ENCODE measurements at regions not wholly inside any gene's neighbourhood (a gene's known extent, or its start where the extent isn't known, plus 50 kb on each side); places are given as distances from the start of the nearest gene placed in this dataset.

DNA sequence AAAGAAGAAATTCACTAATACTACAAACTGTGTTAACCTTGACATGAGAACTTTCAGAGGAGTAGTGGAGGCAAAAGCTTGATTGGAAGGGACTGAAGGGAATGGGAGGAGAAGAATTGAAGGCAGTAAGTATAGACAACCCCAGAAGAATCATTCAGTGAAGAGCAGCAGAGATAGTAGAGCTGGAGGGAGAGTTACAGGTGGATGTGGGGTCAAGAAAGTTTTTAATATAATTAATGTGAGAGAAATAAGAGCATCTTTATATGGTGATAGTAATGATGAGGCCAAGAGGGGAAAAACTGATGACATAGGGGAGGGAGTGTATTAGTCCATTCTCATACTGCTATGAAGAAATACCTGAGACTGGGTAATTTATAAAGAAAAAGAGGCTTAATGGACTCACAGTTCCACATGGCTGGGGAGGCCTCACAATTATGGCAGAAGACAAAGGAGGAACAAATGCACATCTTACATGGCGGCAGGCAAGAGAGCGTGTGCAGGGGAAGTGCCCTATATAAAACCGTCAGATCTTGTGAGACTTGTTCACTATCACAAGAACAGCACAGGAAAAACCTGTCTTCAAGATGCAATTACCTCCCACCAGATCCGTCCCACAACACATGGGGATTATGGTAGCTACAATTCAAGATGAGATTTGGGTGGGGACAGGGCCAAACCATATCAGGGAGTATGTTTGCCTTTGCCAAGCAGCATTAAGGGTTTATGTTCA, 88.3 kb upstream of the PIK3CG start:
- H3K4me3 ChIP-seq (ENCODE audit: insufficient read length, low read depth), result no peak overlapping the region
- no peaks in the 10 kb centered on the region for H3K27me3 ChIP-seq (ENCODE audit: insufficient read depth, insufficient read length)
- H3K9me3 ChIP-seq (ENCODE audit: insufficient read depth, low read length), result no peaks in the 10 kb centered on the region
- no peaks in the 10 kb centered on the region for H3K36me3 ChIP-seq (ENCODE audit: insufficient read depth, insufficient read length, low read length)
- no peak for DNase-seq (ENCODE audit: low read depth, low spot score)
- no peaks in the 10 kb centered on the region for H3K4me1 ChIP-seq (ENCODE audit: insufficient read depth, insufficient read length)
- TF ChIP-seq SUZ12 (IDR thresholded peaks at IDR 0.05; ENCODE audit: extremely low read depth, insufficient read depth, insufficient read length) (no peak), ZNF274 (IDR thresholded peaks at IDR 0.05; ENCODE audit: low read depth, low read length) (no peak), YY1 (IDR thresholded peaks at IDR 0.05; ENCODE audit: insufficient read depth, insufficient read length) (no peak)
- H3K9ac ChIP-seq (ENCODE audit: insufficient read length, low read depth), result no peak overlapping the region

DNA sequence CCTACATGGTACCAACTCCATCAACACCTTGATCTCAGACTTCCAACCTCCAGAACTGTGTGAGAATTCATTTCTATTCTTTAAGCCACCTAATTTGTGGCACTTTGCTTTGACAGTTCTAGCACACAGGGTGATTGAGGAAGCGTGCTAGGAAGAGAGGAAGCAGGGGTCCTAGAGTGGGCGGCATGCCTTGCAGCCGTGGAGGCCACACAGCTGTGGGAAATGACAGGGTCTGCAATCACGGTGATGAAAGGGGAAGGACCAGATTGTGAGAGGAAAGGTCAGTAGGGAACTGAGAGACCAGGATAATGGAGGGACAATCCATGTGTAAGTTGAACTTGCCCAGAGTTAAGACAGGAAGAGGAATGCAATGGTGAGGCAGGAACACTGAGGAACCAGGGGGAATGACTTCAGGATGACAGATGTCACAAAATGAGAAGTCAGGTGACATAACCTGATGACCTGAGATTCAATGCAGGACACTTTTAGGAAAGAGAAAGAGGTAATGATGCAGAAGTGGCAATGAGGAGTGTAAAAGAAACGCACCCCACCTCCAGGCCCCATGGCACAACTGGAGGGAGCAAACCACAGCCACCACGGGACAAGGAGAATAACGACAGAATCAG, 87.3 kb upstream of the PIK3CG start:
- Histone ChIP-seq H3K36me3 (ENCODE audit: insufficient read depth, insufficient read length, low read length) (no peaks in the 10 kb centered on the region), H3K4me3 (ENCODE audit: insufficient read length, low read depth) (no peak overlapping the region), H3K27me3 (ENCODE audit: insufficient read depth, insufficient read length) (no peaks in the 10 kb centered on the region), H3K9ac (ENCODE audit: insufficient read length, low read depth) (no peak overlapping the region), H3K4me1 (ENCODE audit: insufficient read depth, insufficient read length) (no peaks in the 10 kb centered on the region), H3K9me3 (ENCODE audit: insufficient read depth, low read length) (no peaks in the 10 kb centered on the region)
- DNase-seq (ENCODE audit: low read depth, low spot score), result no peak
- TF ChIP-seq ZNF274 (IDR thresholded peaks at IDR 0.05; ENCODE audit: low read depth, low read length), result no peak
- no peak for TF ChIP-seq YY1 (IDR thresholded peaks at IDR 0.05; ENCODE audit: insufficient read depth, insufficient read length)
- no peak for TF ChIP-seq SUZ12 (IDR thresholded peaks at IDR 0.05; ENCODE audit: extremely low read depth, insufficient read depth, insufficient read length)

DNA sequence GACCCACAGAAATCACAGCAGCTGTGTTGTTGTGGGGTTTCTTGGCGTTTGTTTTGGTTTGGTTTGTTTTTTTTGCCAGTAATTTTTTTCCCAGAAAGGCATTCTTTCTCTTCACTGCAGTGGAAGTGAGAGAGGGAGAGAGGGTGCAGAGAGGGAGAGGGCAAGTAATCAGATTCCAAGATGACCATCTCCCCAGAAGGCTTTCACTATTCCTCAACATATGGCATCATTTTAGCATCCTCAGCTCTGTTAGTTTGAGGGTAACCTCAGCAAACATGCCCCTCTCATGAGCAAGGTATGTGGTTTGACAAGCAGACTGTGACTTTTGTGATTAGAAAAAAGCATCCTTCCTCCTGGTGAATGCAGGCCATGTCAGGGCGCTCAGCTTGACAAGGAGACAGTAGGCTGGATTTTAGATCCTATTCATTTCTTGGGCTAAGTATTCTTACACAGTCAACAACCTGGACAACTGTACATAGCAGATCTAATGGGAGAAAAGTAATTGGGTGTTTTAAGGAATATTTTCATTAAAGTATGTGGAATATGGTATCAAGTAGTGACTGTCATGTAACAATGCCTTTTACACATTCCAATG, 86.3 kb upstream of the PIK3CG start:
- Histone ChIP-seq H3K4me1 (ENCODE audit: insufficient read depth, insufficient read length) (no peaks in the 10 kb centered on the region), H3K9ac (ENCODE audit: insufficient read length, low read depth) (no peak overlapping the region), H3K9me3 (ENCODE audit: insufficient read depth, low read length) (no peaks in the 10 kb centered on the region), H3K27me3 (ENCODE audit: insufficient read depth, insufficient read length) (no peaks in the 10 kb centered on the region), H3K4me3 (ENCODE audit: insufficient read length, low read depth) (no peak overlapping the region), H3K36me3 (ENCODE audit: insufficient read depth, insufficient read length, low read length) (no peaks in the 10 kb centered on the region)
- TF ChIP-seq SUZ12 (IDR thresholded peaks at IDR 0.05; ENCODE audit: extremely low read depth, insufficient read depth, insufficient read length), result no peak
- TF ChIP-seq YY1 (IDR thresholded peaks at IDR 0.05; ENCODE audit: insufficient read depth, insufficient read length), result no peak
- TF ChIP-seq ZNF274 (IDR thresholded peaks at IDR 0.05; ENCODE audit: low read depth, low read length), result no peak
- no peak for DNase-seq (ENCODE audit: low read depth, low spot score)

DNA sequence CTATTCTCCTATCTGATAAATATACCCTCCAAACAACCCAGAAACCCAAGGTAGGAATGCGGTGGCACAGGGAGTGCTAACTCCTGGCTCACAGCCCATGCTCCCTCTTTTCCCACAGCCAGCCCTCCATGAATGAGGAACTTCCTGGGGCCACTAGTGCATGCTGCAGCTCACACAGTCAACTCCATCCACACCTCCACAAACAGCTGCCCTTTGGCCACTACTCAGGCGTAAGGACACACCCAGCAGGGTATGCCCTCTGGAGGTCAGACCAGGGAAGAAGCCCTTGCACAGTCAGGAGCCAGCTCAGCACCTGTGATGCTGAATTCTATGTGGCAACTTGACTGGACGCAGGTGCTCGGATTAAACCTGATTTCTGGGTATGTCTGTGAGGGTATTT, 85.2 kb upstream of the PIK3CG start:
- Histone ChIP-seq H3K9me3 (ENCODE audit: insufficient read depth, low read length) (no peaks in the 10 kb centered on the region), H3K4me3 (ENCODE audit: insufficient read length, low read depth) (no peak overlapping the region), H3K4me1 (ENCODE audit: insufficient read depth, insufficient read length) (no peaks in the 10 kb centered on the region), H3K9ac (ENCODE audit: insufficient read length, low read depth) (no peak overlapping the region), H3K27me3 (ENCODE audit: insufficient read depth, insufficient read length) (no peaks in the 10 kb centered on the region), H3K36me3 (ENCODE audit: insufficient read depth, insufficient read length, low read length) (no peaks in the 10 kb centered on the region)
- TF ChIP-seq ZNF274 (IDR thresholded peaks at IDR 0.05; ENCODE audit: low read depth, low read length) (no peak), SUZ12 (IDR thresholded peaks at IDR 0.05; ENCODE audit: extremely low read depth, insufficient read depth, insufficient read length) (no peak)
- no peak for DNase-seq (ENCODE audit: low read depth, low spot score)

DNA sequence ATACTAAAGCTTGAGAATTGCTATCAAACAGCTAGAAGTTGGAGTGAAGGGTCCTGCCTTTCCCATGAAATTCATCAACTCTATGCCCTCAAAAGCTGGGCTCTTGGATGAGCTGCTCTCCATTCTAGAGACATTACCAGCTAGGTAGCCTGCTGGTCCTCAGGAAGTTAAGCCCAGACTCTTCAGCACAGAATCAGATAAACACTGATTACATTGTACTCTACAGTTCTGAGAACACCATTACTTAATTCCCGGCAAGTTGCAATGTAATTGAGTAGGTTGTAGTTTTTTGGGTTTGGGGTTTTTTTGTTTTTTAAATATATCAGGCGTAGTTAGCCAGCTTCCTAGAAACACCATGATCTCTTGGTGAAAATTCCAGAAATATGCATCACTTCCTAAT, 84.1 kb upstream of the PIK3CG start:
- H3K27me3 ChIP-seq (ENCODE audit: insufficient read depth, insufficient read length), result no peaks in the 10 kb centered on the region
- no peak for TF ChIP-seq SUZ12 (IDR thresholded peaks at IDR 0.05; ENCODE audit: extremely low read depth, insufficient read depth, insufficient read length)
- TF ChIP-seq YY1 (IDR thresholded peaks at IDR 0.05; ENCODE audit: insufficient read depth, insufficient read length), result no peak
- TF ChIP-seq ZNF274 (IDR thresholded peaks at IDR 0.05; ENCODE audit: low read depth, low read length), result no peak
- no peak overlapping the region for H3K4me3 ChIP-seq (ENCODE audit: insufficient read length, low read depth)
- H3K36me3 ChIP-seq (ENCODE audit: insufficient read depth, insufficient read length, low read length), result no peaks in the 10 kb centered on the region
- H3K9ac ChIP-seq (ENCODE audit: insufficient read length, low read depth), result no peak overlapping the region
- no peaks in the 10 kb centered on the region for H3K4me1 ChIP-seq (ENCODE audit: insufficient read depth, insufficient read length)
- H3K9me3 ChIP-seq (ENCODE audit: insufficient read depth, low read length), result no peaks in the 10 kb centered on the region
- no peak for DNase-seq (ENCODE audit: low read depth, low spot score)

DNA sequence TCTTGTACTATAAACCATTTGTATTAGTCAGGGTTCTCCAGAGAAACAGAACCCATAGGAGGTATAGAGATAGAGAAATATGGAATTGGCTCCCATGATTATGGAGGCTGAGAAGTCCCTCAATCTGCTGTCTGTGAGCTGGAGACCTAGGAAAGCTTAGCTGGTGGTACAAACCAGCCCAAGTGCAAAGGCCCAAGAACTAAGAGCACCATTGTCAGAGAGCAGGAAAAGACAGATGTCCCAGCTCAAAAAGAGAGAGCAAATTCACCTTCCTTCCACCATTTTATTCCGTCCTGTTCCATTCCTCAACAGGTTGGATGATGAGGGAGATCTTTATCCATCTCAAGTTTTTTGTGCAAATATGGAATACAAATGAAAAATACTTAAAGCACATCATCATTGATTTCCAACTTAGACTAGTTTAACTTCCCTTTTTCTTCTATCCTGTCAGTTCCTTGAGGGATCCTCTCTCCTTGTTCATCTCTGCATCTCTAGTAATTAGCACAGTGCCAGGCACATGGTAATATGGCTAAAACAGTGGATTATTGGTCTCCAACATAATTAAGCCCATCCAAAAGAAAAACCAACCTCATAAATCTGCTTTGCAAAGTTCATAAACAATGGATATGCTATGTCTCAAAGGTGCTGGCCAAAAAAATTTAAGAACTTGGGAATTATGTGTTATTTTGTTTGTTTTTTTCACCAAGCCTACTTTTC, 83.1 kb upstream of the PIK3CG start:
- DNase-seq (ENCODE audit: low read depth, low spot score), result no peak
- Histone ChIP-seq H3K4me1 (ENCODE audit: insufficient read depth, insufficient read length) (no peaks in the 10 kb centered on the region), H3K36me3 (ENCODE audit: insufficient read depth, insufficient read length, low read length) (no peaks in the 10 kb centered on the region), H3K9me3 (ENCODE audit: insufficient read depth, low read length) (no peaks in the 10 kb centered on the region), H3K9ac (ENCODE audit: insufficient read length, low read depth) (no peak overlapping the region), H3K27me3 (ENCODE audit: insufficient read depth, insufficient read length) (no peaks in the 10 kb centered on the region), H3K4me3 (ENCODE audit: insufficient read length, low read depth) (no peak overlapping the region)
- no peak for TF ChIP-seq SUZ12 (IDR thresholded peaks at IDR 0.05; ENCODE audit: extremely low read depth, insufficient read depth, insufficient read length)
- no peak for TF ChIP-seq ZNF274 (IDR thresholded peaks at IDR 0.05; ENCODE audit: low read depth, low read length)
- no peak for TF ChIP-seq YY1 (IDR thresholded peaks at IDR 0.05; ENCODE audit: insufficient read depth, insufficient read length)

DNA sequence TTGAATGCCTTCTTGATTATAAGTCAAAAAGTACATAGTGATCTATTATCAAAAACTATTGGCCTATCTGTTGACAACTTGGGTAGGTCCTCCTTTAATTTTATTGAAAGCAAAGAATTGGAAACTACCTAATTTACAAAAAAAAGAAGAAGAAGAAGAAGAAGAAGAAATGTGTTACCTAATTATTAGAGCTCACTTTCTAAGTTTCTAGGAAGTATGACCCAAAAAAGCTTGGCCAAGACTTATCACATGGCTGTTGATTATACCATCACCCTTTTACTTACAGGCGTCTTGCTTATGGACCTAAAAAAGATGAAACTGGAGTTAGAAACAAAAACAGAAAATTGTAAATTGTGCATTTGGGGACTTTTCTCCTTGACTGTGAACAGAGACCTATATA, 81.8 kb upstream of the PIK3CG start:
- Histone ChIP-seq H3K9me3 (ENCODE audit: insufficient read depth, low read length) (no peaks in the 10 kb centered on the region), H3K36me3 (ENCODE audit: insufficient read depth, insufficient read length, low read length) (no peaks in the 10 kb centered on the region), H3K27me3 (ENCODE audit: insufficient read depth, insufficient read length) (no peaks in the 10 kb centered on the region), H3K4me1 (ENCODE audit: insufficient read depth, insufficient read length) (no peaks in the 10 kb centered on the region), H3K4me3 (ENCODE audit: insufficient read length, low read depth) (no peak overlapping the region), H3K9ac (ENCODE audit: insufficient read length, low read depth) (no peak overlapping the region)
- TF ChIP-seq ZNF274 (IDR thresholded peaks at IDR 0.05; ENCODE audit: low read depth, low read length) (no peak), YY1 (IDR thresholded peaks at IDR 0.05; ENCODE audit: insufficient read depth, insufficient read length) (no peak), SUZ12 (IDR thresholded peaks at IDR 0.05; ENCODE audit: extremely low read depth, insufficient read depth, insufficient read length) (no peak)
- DNase-seq (ENCODE audit: low read depth, low spot score), result no peak
